ENCODE measurements at regions not wholly inside any gene's neighbourhood (a gene's known extent, or its start where the extent isn't known, plus 50 kb on each side); places are given as distances from the start of the nearest gene placed in this dataset.

DNA sequence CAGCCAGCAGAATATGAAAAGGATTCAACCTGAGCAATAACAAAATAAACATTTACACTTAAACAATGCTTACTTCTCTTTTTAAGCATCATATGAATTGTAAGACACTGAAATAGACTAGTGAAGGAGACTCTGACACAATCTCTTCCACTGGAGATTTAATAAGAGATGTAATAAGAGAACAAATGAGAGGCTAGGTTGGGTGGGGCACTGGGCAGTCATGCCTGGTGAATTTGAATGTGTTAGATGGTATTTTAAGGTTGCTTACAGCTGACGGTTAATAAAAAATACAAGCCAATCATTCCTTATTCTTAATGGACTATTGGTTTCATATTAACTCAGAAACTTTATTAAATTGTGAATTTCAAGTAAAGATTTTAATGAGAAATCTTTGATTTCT, 105.9 kb upstream of the TARS1 start:
- TF ChIP-seq, protein P1, sequence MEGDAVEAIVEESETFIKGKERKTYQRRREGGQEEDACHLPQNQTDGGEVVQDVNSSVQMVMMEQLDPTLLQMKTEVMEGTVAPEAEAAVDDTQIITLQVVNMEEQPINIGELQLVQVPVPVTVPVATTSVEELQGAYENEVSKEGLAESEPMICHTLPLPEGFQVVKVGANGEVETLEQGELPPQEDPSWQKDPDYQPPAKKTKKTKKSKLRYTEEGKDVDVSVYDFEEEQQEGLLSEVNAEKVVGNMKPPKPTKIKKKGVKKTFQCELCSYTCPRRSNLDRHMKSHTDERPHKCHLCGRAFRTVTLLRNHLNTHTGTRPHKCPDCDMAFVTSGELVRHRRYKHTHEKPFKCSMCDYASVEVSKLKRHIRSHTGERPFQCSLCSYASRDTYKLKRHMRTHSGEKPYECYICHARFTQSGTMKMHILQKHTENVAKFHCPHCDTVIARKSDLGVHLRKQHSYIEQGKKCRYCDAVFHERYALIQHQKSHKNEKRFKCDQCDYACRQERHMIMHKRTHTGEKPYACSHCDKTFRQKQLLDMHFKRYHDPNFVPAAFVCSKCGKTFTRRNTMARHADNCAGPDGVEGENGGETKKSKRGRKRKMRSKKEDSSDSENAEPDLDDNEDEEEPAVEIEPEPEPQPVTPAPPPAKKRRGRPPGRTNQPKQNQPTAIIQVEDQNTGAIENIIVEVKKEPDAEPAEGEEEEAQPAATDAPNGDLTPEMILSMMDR (IDR thresholded peaks at IDR 0.05) = no peak
- TF ChIP-seq POLR2A (IDR thresholded peaks at IDR 0.05) (no peak), POLR2AphosphoS5 (IDR thresholded peaks at IDR 0.05) (no peak), EP300 (IDR thresholded peaks at IDR 0.05) (no peak)

All from suprapubic skin (tissue), 4 donors.